Neural progenitor cell (in vitro differentiated cells): ENCODE measurements at regions not wholly inside any gene's neighbourhood (a gene's known extent, or its start where the extent isn't known, plus 50 kb on each side); places are given as distances from the start of the nearest gene placed in this dataset.

Experiments used
- DNase-seq: peaks from one replicate; pipeline ENCODE4 v3.0.0-alpha.2; 2016; ENCODE audit warnings: low spot score
- H2AFZ ChIP-seq: fragments of 200-600 bp; sonication (generic); replicated peaks from 2 replicates; pipeline ENCODE4 v1.6.1; 2016; ENCODE audit warnings: antibody characterized with exemption
- H3F3A ChIP-seq: fragments of 200-600 bp; sonication (generic); 2 replicates; pipeline ENCODE4 v1.6.1; 2016; ENCODE audit warnings: antibody characterized with exemption, low read depth
- H3K27ac ChIP-seq: fragments of 200-600 bp; sonication (generic); 2 replicates; pipeline ENCODE4 v1.5.1; 2016; ENCODE audit warnings: mild to moderate bottlenecking
- H3K27me3 ChIP-seq: fragments of 200-600 bp; sonication (generic); 2 replicates; pipeline ENCODE4 v1.6.1; 2016; ENCODE audit warnings: mild to moderate bottlenecking, moderate library complexity
- H3K36me3 ChIP-seq: fragments of 200-600 bp; sonication (generic); 2 replicates; pipeline ENCODE4 v1.5.1; 2016
- H3K4me1 ChIP-seq: fragments of 200-600 bp; sonication (generic); 2 replicates; pipeline ENCODE4 v1.6.1; 2016; ENCODE audit warnings: mixed run types
- H3K4me2 ChIP-seq: fragments of 200-600 bp; sonication (generic); 2 replicates; pipeline ENCODE4 v1.6.1; 2016
- H3K4me3 ChIP-seq: fragments of 200-600 bp; sonication (generic); 2 replicates; pipeline ENCODE4 v1.5.1; 2016
- H3K79me2 ChIP-seq: fragments of 200-600 bp; sonication (generic); 2 replicates; pipeline ENCODE4 v1.6.1; 2016; ENCODE audit warnings: low read depth
- H3K9ac ChIP-seq: fragments of 200-600 bp; sonication (generic); 2 replicates; pipeline ENCODE4 v1.6.1; 2016
- H3K9me3 ChIP-seq: fragments of 200-600 bp; sonication (generic); 2 replicates; pipeline ENCODE4 v1.5.1; 2016; ENCODE audit warnings: low read depth
- H4K20me1 ChIP-seq: fragments of 200-600 bp; sonication (generic); 2 replicates; pipeline ENCODE4 v1.6.1; 2016; ENCODE audit warnings: low read depth
- H3K27ac Mint-ChIP-seq: 3 replicates; pipeline ENCODE4 v1.8.0; 2021; ENCODE audit warnings: mixed read lengths
- H3K27me3 Mint-ChIP-seq: 2 replicates; pipeline ENCODE4 v1.8.0; 2022; ENCODE audit warnings: low read depth, mild to moderate bottlenecking, inconsistent platforms, moderate library complexity, mixed read lengths; ENCODE audit not compliant: insufficient read depth
- H3K36me3 Mint-ChIP-seq: 3 replicates; pipeline ENCODE4 v1.8.0; 2021; ENCODE audit warnings: mixed read lengths
- H3K4me1 Mint-ChIP-seq: 3 replicates; pipeline ENCODE4 v1.8.0; 2021; ENCODE audit warnings: mixed read lengths
- H3K4me3 Mint-ChIP-seq: 3 replicates; pipeline ENCODE4 v1.8.0; 2021; ENCODE audit warnings: mild to moderate bottlenecking, moderate library complexity, mixed read lengths
- H3K9me3 Mint-ChIP-seq: 3 replicates; pipeline ENCODE4 v1.8.0; 2020; ENCODE audit warnings: mixed read lengths
- EZH2 ChIP-seq: fragments of 200-600 bp; sonication (generic); IDR thresholded peaks from 2 replicates; pipeline ENCODE4 v1.6.1; 2017; ENCODE audit warnings: antibody characterized with exemption, mild to moderate bottlenecking, moderate library complexity
- EZH2phosphoT487 ChIP-seq: fragments of 200-600 bp; sonication (generic); IDR thresholded peaks from 2 replicates; pipeline ENCODE4 v1.6.1; 2017; ENCODE audit warnings: antibody characterized with exemption
- TF ChIP-seq, protein P1 (sequence below): fragments of 200-600 bp; sonication (generic); IDR thresholded peaks from 2 replicates; pipeline ENCODE4 v1.5.1; 2017; ENCODE audit warnings: antibody characterized with exemption, mild to moderate bottlenecking

- Histone ChIP-seq H2AFZ (no peak overlapping the region), H3K4me3 (no peak overlapping the region), H4K20me1 (no peaks in the 10 kb centered on the region), H3K9me3 (no peaks in the 10 kb centered on the region), H3K4me1 (peaks cover 11% of the 10 kb centered on the region), H3K27me3 (no peaks in the 10 kb centered on the region), H3K9ac (no peak overlapping the region), H3K4me2 (peak overlapping the region; percentile 15), H3K36me3 (no peaks in the 10 kb centered on the region), H3K27ac (no peak overlapping the region), H3K79me2 (no peaks in the 10 kb centered on the region), H3F3A (no peaks in the 10 kb centered on the region)
- peak; percentile 9 for DNase-seq
- Mint-ChIP-seq H3K27me3 (peaks cover 2% of the 10 kb centered on the region), H3K4me1 (peaks cover 8% of the 10 kb centered on the region), H3K4me3 (no peak overlapping the region), H3K36me3 (no peaks in the 10 kb centered on the region), H3K9me3 (peaks cover 2% of the 10 kb centered on the region), H3K27ac (no peak overlapping the region)
- TF ChIP-seq EZH2 (no peak), EZH2phosphoT487 (no peak)
- TF ChIP-seq, protein P1, sequence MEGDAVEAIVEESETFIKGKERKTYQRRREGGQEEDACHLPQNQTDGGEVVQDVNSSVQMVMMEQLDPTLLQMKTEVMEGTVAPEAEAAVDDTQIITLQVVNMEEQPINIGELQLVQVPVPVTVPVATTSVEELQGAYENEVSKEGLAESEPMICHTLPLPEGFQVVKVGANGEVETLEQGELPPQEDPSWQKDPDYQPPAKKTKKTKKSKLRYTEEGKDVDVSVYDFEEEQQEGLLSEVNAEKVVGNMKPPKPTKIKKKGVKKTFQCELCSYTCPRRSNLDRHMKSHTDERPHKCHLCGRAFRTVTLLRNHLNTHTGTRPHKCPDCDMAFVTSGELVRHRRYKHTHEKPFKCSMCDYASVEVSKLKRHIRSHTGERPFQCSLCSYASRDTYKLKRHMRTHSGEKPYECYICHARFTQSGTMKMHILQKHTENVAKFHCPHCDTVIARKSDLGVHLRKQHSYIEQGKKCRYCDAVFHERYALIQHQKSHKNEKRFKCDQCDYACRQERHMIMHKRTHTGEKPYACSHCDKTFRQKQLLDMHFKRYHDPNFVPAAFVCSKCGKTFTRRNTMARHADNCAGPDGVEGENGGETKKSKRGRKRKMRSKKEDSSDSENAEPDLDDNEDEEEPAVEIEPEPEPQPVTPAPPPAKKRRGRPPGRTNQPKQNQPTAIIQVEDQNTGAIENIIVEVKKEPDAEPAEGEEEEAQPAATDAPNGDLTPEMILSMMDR: no peak
Measured at GRCh38 chr9:120098584-120098983, 481.4 kb downstream of the CDK5RAP2 start.

DNA sequence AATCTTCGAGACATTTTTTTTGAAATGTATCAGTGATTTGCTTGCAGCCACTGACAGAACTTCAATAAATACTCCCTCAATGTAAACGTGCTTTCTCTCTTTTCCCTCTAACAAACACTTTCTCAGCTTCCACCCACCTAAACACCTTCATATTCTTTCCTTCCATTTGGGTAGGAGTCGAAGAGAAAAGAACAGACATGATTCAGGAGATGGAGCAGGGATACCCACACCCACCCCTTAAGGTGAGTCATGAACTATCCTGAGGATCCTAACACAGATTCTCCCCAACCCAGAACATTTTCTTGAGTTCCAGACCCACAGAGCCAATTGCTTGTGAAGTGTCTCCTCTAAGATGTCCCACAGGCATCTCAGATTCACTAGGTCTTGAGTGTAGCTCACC, 488.8 kb downstream of the CDK5RAP2 start:
- no peaks in the 10 kb centered on the region for H4K20me1 ChIP-seq
- peaks cover 10% of the 10 kb centered on the region for H3K9me3 Mint-ChIP-seq
- H3F3A ChIP-seq: no peaks in the 10 kb centered on the region
- H3K36me3 ChIP-seq: no peaks in the 10 kb centered on the region
- DNase-seq: no peak
- peaks cover 8% of the 10 kb centered on the region for H3K4me1 ChIP-seq
- peaks cover 13% of the 10 kb centered on the region for H3K4me1 Mint-ChIP-seq
- no peak overlapping the region for H3K4me3 ChIP-seq
- no peaks in the 10 kb centered on the region for H3K9me3 ChIP-seq
- TF ChIP-seq EZH2 (no peak), EZH2phosphoT487 (no peak)
- TF ChIP-seq, protein P1: no peak
- no peak overlapping the region for H3K4me3 Mint-ChIP-seq
- H3K4me2 ChIP-seq: no peak overlapping the region
- no peaks in the 10 kb centered on the region for H3K36me3 Mint-ChIP-seq
- no peaks in the 10 kb centered on the region for H3K27me3 ChIP-seq
- H3K27me3 Mint-ChIP-seq: peaks cover 5% of the 10 kb centered on the region
- H2AFZ ChIP-seq: no peak overlapping the region
- H3K27ac ChIP-seq: no peak overlapping the region
- H3K27ac Mint-ChIP-seq: no peak overlapping the region
- no peaks in the 10 kb centered on the region for H3K79me2 ChIP-seq
- H3K9ac ChIP-seq: no peak overlapping the region

DNA sequence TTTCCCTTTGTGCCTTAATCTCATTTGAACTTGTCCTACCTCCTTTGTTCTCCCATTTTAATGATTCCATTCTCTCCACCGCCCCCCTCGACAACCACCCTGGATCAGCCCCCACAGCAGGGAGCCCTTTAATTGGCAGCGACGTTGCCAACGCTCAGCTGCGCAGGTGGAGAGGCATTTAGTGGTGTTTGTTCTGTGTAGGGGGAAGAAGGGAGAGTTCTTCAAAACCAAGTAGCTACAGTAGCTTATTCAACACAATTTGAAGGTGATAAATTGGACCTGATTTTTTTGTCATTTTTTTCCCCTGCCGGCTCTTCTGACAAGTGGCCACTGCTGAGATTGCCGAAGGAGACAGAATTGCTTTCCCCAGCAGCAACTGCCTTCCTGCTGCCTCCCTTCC, 499.1 kb downstream of the CDK5RAP2 start:
- peaks cover 10% of the 10 kb centered on the region for H3F3A ChIP-seq
- H3K4me2 ChIP-seq: peak overlapping the region; percentile 43
- no peaks in the 10 kb centered on the region for H3K9me3 ChIP-seq
- H3K27me3 ChIP-seq: no peaks in the 10 kb centered on the region
- H3K27ac ChIP-seq: no peak overlapping the region
- peak overlapping the region; percentile 42 for H3K27ac Mint-ChIP-seq
- H3K27me3 Mint-ChIP-seq: peaks cover 3% of the 10 kb centered on the region
- DNase-seq: peak; percentile 54
- no peak overlapping the region for H3K9ac ChIP-seq
- H3K36me3 Mint-ChIP-seq: peaks cover 5% of the 10 kb centered on the region
- peaks cover 17% of the 10 kb centered on the region for H3K4me1 ChIP-seq
- no peaks in the 10 kb centered on the region for H3K79me2 ChIP-seq
- H3K36me3 ChIP-seq: no peaks in the 10 kb centered on the region
- peaks cover 24% of the 10 kb centered on the region for H3K9me3 Mint-ChIP-seq
- H3K4me3 Mint-ChIP-seq: no peak overlapping the region
- H2AFZ ChIP-seq: no peak overlapping the region
- TF ChIP-seq EZH2phosphoT487 (no peak), EZH2 (no peak)
- TF ChIP-seq, protein P1: no peak
- H4K20me1 ChIP-seq: no peaks in the 10 kb centered on the region
- H3K4me3 ChIP-seq: no peak overlapping the region
- peaks cover 23% of the 10 kb centered on the region for H3K4me1 Mint-ChIP-seq
